Heart left ventricle (tissue), 13 donors: ENCODE measurements at regions not wholly inside any gene's neighbourhood (a gene's known extent, or its start where the extent isn't known, plus 50 kb on each side); places are given as distances from the start of the nearest gene placed in this dataset.

Experiments used
- CTCF ChIP-seq, 12 donors: fragments of 200-600 bp; sonication (generic) in 4 of 12; IDR thresholded peaks; one replicate each; pipeline versions ENCODE4 v1.5.0 to v1.8.0; 2018 to 2022; ENCODE audit warnings: antibody characterized with exemption in 12 of 12, mild to moderate bottlenecking in 5 of 12
- POLR2A ChIP-seq, 2 donors: fragments of 450-650 bp; IDR thresholded peaks; one replicate each; pipeline ENCODE4 v1.6.1; 2017; ENCODE audit warnings: antibody characterized with exemption in 2 of 2, mild to moderate bottlenecking in 2 of 2, moderate library complexity in 2 of 2
- donor health status: ischemic (EF 13 %, LVEDD 7.1; RV severe dilation, severe dysfunction).
- donor health status: DM: no; HTN: yes; CAD: no.
- donor health status: DM: no; HTN: no; CAD: no.
- donor health status: ischemic (EF 25% LVEDD 6.9; RV normal size, moderate dysfunction).
- donor health status: ischemic (EF 25% LVEDD 5.7; RV mildly dilated, moderate dysfunction).
- donor health status: ischemic (EF 35%, LVEDD 5.7; RV mildly dilated, moderate dysfunction).
- donor health status: nonischemic (EF 11% LVEDD 7.7; RV severe dilation, severe dysfunction).
- donor health status: DM: yes; HTN: yes; CAD: no.
- donor health status: PGD.
- donor health status: ischemic (EF 29% LVEDD 5.4; RV normal size, mild dysfunction).
- donor health status: nonischemic (EF 23%, LVEDD 6.1; RV moderate dilation, normal function).

DNA sequence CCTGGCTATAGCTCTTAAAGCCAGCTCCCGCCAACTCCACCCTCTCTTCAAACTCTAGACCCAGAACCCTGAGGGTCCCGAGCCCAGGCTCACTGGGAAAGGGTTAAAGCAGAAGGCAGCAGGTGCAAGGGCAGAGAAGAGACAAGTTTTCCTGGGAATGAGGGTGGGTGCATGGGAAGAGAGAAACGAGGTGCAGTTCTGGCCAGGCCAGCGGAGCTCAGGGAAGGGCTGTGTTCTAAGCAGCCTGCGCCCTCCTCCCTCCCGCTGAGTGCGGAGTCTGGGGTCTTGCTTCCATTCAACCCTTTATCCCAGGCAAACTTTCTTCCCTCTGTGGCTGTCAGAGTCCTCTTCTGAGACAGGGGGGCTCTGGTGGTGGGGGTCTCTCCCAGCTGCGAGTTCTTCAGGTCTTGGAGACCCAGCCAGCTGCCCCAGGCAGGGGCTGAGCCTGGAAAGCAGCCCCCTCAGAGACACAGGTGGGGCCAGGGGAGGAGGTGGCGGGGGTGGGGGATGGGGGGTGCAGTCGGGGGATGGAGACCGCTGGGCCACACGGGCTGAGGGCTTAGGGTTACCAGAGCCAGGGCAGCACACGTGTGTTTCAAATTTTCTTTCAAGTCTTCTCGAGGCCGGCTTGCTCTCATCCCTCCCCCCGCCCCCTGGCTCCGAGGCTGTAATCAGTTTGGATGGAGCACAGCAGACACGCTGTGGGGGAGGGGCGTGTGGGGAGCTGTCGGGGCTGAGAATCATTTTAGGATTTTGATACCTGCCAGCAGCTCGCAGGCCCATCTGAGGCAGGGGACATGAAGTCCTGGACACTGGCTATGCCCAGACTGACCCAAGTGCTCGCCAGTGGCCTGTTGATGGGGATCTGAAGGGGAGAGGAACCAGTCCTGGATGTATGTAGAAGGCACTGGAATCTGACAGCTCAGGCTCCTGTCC lies 169.6 kb upstream of the SMIM23 start:
- TF ChIP-seq POLR2A (IDR thresholded peaks at IDR 0.05) (no peak), CTCF (IDR thresholded peaks at IDR 0.05) (no peak)
